Renal cortex interstitium (tissue), 11 donors: ENCODE measurements at regions not wholly inside any gene's neighbourhood (a gene's known extent, or its start where the extent isn't known, plus 50 kb on each side); places are given as distances from the start of the nearest gene placed in this dataset.

Source experiments
- DNase-seq, 11 donors: peaks; one replicate each; pipeline ENCODE4 v3.0.0-alpha.2; 2013; ENCODE audit warnings: low read depth in 9 of 11, low spot score in 4 of 11; ENCODE audit errors: extremely low read depth in 1 of 11

DNA sequence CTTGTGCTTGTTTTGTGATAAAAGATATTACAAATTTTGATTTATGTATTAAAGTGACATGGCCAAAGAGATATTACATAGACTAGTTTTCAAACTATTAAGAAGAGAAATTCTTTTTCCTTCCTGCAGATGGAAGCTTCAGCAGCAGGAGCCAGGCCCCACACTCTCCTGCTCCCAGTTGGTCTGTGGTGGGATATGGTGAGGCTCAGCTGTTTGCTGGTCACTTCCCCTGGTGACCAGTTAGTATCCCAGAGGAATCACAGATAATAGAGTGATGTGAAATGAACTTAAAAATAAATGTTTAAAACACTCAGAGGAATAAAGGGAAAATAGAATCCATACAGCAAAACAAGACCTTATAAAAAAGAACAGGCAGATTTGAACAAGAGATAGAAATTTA is 154.7 kb downstream of the KTN1 start:
- DNase-seq, result no peak

- peak in 1 of 11 donors; percentile 57 for DNase-seq
These were observed 160.1 kb downstream of the KTN1 start for GRCh38 chr14:55739967-55740648.

GRCh38 chr14:55740649-55740989 is 160.6 kb downstream of the KTN1 start:
- DNase-seq, result no peak

- no peak for DNase-seq
These were observed 161.2 kb downstream of the KTN1 start for GRCh38 chr14:55741240-55741639.

DNA sequence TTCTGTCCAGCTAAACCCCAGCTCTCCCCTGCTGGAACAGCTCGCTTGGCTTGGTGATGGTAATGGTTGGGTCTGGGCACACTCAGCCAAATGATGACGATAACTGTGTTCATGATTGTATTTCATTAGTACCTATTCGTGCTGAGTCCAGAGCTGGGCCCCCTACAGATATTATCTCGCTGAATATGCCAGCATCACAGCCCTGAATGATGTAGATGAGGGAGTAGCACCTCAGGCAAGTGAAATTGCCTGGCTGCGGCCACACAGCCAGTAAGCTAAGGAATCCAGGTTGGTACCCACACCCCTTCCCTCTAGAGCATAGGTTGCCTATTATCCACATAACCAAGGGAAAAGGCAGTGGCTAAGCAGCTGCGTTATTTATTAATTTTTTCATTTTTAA is 163.5 kb downstream of the KTN1 start:
- DNase-seq, result no peak

DNA sequence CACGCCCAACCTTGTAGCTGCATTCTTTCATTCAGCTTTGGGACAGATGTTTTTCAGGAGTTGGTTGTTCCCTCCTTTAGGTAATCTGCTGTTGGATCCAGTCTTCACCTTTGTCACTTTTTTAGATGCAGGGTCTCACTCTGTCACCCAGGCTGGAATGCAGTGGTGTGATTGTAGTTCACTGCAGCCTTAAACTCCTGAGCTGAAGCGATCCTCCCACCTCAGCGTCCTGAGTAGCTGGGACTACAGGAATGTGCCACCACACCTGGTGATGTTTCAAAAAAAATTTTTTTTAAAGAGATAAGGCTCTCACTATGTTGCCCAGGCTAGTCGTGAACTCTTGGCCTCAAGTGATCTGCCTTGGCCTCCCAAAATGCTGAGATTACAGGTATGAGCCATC is 164.3 kb downstream of the KTN1 start:
- DNase-seq, result no peak

DNA sequence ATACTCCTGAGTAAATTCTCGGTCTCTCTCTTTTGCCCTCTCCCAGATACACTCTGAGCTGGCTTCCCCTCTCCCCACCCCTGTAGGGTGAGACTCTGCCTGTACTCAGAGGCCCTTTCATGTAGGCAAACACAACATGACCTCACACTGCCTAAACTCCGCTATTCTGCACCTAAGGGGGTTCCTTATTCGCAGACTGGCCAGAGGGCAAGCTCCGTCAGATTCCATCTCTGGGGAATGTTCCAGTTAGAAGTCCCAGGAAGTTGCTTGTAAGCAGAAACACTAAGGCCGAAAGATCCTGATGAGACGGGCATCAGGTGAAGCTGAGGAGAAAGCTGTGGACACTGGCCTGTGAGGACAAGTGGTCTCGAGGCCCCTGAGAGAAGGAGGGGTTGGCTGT is 165.9 kb downstream of the KTN1 start:
- DNase-seq, result no peak

DNA sequence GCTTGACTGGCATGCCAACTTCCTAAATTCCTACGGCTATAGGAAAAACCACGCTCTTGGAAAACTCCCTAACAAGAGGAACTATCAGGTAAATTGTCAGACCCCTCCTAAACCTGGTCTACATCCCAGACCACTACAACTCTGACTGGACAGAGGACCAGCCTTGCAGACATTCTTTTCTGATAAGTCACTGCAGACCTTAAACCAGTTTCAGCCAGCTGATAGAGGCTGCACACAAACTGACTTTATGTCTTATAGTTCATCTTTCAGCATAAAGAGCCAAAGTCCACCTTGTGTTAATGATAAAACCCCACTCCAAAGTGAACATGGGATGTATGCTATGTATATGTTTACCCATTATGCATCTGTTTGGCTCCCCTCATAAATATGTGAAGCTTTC is 166.6 kb downstream of the KTN1 start:
- DNase-seq, result no peak

DNA sequence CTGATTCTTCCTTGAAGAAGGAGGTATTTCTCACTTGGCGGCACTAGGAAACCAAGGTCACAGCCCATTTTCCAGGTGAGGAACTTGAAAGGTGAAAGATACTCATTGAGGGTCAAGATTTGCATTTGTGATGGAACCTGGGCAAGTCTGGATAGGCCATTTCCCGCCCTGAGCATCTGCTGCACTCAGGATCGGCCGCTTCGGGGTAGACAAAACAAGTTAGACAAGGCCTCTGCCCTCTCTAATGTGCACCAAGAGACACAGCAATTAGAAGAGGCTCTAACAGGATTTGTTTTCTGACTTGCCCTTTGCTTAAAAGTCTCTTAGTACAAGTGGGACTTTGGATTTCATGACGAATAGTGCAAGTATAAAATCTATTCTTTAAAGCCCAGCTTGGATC is 167.2 kb downstream of the KTN1 start:
- DNase-seq, result no peak

GRCh38 chr14:55749201-55749812 is 169.3 kb downstream of the KTN1 start:
- no peak for DNase-seq

DNA sequence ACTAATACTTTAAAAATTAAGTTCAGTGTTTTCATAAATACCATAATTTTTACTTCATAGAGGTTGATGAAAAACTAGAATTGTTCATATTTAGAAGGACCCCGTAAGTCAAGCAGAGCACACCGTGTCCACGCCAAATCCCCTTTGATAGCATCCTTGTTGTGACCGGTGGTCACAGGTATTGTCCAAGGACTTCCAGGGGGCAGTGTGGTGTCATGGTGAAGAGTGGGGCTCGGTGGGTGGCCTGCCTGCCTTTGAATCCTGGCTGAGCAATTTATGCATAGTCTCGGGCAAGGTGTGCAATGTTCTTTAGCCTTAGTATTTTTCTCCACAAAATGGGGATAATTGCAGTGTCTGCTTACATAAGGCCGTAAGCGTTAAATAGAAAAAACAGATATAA is 169.9 kb downstream of the KTN1 start:
- no peak for DNase-seq

DNA sequence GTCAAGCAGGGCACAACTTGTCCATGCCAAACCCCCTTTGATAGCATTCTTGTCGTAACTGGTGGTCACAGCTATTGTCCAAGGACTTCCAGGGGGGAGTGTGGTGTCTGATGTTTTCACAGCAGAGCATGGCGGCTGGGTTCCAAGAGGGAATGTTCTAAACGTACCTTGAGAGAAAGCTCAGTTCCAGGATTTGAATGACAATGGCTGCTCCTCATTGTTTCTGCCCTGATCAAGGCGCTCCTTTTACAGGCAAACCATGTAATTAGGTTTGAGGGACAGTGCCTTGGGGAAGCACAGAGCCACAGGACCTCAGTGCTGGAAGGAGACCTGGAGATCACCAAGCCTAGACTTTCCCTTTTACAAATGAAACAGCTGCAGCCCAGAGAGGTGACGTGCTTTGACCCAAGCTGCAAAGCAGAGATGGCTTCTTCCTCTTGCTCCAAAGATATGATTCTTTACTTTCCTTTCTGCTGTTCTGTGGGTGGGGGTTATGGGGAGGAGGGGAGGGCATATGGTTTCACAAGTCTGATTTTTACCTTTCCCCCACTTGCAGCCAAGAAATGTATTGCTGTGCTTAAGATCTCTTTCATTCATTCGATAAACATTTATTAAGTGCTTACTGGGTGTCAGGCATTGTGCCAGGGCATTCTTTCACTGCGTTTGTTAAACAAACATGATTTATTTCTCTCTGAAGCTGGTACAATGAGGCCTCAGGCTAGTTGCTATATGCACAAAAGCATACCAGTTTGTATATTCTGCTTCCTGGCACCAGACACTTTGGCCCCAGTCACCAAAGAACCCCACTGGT is 172.8 kb downstream of the KTN1 start:
- DNase-seq, result peak in 1 of 11 donors; percentile 19

DNA sequence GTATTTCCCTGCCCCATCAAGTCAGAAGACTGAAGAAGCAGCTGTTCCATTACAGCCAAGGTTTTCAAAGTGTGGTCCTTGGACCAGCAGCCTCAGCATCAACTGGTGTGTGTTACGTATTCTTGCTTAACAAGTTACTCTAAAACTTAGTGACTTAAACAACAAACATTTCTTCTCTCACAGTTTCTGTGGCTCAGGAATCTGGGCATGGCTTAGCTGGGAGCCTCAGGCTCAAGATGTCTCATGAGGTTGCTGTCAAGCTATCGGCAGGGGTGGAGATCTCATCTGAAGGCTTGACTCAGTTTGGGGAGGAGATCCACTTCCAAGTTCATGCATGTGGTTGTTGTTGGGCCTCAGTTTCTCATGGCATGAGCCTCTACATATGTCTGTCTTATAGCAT is 174.5 kb downstream of the KTN1 start:
- DNase-seq, result no peak

DNA sequence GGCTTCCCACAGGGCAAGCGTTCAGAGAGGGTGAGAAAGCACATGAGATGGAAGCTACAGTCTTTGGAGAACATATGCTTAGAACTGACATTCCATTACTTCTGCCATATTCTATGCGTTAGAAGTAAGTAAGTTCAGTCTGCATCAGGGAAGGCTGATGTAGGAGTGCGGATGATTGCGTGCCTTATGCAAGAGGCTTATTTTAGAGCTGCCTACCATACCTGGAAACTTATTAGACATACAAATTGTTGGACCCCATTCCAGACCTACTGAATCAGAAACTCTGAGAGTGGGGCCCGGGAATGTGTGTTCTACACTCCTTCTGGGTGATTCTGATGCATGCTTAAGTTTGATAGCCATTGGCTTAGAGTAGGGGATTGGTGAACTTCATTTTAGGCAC is 174.9 kb downstream of the KTN1 start:
- no peak for DNase-seq

GRCh38 chr14:55756078-55756477 is 176.1 kb downstream of the KTN1 start:
- no peak for DNase-seq

DNA sequence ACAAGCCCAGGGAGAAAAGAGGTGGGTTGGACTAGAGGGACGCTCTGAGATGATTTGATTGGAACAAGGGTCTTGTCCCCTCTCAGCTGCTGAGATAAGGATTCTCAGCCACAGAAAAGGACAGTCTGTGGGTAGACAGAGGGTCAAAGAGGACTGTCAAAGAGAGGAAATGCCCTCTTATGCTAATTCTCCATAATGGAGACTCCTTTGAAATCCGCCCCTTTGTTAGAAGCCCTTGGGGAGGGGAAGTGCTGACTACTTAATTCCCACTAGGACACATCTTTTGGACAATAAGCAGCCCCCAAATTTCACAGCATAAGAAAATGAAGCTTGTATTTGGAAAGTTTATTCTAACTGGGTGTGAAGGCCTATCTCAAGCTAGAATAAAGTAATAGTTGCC is 176.6 kb downstream of the KTN1 start:
- no peak for DNase-seq

- no peak for DNase-seq
These were observed 178.8 kb downstream of the KTN1 start for GRCh38 chr14:55758796-55759195.

DNA sequence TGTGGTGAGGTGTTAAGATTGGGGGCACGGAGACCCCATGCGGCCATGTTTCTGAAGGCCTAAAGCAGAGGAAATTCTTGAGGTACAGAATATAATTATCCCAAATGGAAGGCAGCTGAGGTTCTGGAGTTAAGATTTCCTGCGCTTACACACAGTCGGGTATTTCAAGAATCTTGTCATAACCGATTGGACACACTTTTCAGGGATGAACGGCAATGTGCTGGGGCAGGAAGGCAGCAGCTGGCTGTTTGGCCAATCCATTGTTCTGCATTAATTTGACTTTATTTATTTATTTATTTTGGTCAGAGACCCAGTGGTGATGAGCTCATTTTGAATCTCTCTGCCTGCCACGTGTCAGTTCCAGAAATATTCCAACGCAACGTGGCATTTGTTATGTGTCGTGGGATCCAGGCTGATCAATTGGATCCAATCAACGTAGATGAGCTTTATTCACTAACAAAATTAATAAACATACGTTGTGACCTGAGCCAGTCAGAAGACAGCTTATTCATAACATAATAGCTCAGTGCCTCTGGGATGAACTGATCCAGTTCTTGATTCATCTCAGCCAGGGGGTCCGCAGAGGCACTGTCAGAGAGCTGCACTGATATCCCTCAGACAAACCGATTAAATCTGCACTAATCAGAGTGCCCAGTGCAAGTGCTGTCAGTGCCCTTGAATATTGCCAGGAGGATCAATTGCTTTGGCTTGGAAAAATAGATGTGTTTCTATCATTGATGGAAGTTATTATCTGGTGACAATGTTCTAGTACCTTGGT is 181.0 kb downstream of the KTN1 start:
- DNase-seq, result no peak

DNA sequence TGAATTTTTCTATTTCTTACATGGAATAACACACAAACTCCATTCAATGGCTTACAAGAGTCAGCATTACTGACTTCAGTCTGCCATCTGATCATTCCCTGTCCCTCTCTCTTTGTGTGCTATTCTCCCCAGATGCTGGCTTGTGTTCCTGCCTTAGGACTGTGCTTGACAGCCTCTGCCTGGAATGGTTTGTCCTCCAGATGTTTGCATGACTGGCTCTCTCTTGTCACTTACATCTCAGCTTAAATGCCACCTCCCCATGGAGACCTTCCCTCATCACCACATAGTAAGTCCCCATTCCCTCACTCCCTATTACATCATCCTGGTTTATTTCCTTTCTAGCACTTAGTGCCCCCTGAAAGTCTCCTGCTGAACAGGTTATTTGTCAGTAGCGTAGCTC is 181.6 kb downstream of the KTN1 start:
- no peak for DNase-seq
